Naive thymus-derived CD4-positive, alpha-beta T cell (primary cell): ENCODE measurements at regions not wholly inside any gene's neighbourhood (a gene's known extent, or its start where the extent isn't known, plus 50 kb on each side); places are given as distances from the start of the nearest gene placed in this dataset.

ENCODE experiments used
- ATAC-seq: fragments of 150-1000 bp; cut with Tn5 transposase; 2 replicates; pipeline ENCODE4 v1.10.0; 2021; ENCODE audit warnings: mild to moderate bottlenecking, moderate library complexity
- CTCF ChIA-PET: fragments of 350-600 bp; sonication (Branson Sonifier 250); formaldehyde crosslinking; loops from one replicate; lab custom pipeline; 2021; ENCODE audit warnings: antibody characterized with exemption; lab: Charles Lee
- POLR2A ChIA-PET: fragments of 350-600 bp; sonication (Branson Sonifier 250); formaldehyde crosslinking; loops from one replicate; lab custom pipeline; 2021; ENCODE audit warnings: antibody characterized with exemption, inconsistent platforms; lab: Charles Lee
- DNase-seq, 9 donors: peaks; one replicate each; pipeline versions ENCODE4 v3.0.0 to v3.0.0-alpha.2; 2020 to 2022; ENCODE audit warnings: mixed read lengths in 1 of 9
- H3K27ac ChIP-seq: one replicate; pipeline ENCODE4 v1.7.0; 2013; ENCODE audit warnings: mild to moderate bottlenecking, low read depth, low read length, moderate library complexity
- H3K27me3 ChIP-seq, 2 donors: one replicate each; pipeline ENCODE4 v1.7.0; 2013; ENCODE audit warnings: low read length in 2 of 2, mild to moderate bottlenecking in 2 of 2, moderate library complexity in 2 of 2; ENCODE audit not compliant: control insufficient read depth in 2 of 2, insufficient read depth in 2 of 2
- H3K36me3 ChIP-seq, 3 experiments: 1 replicate in 2 of 3; 2 replicates in 1 of 3; pipeline ENCODE4 v1.7.0; 2013; ENCODE audit warnings: low read length in 3 of 3, mild to moderate bottlenecking in 3 of 3, moderate library complexity in 1 of 3; ENCODE audit not compliant: insufficient read depth in 3 of 3, control insufficient read depth in 2 of 3
- H3K4me1 ChIP-seq, 2 donors: one replicate each; pipeline ENCODE4 v1.7.0; 2013; ENCODE audit warnings: low read length in 2 of 2, mild to moderate bottlenecking in 2 of 2, moderate library complexity in 1 of 2; ENCODE audit not compliant: control insufficient read depth in 2 of 2, insufficient read depth in 2 of 2
- H3K4me3 ChIP-seq: 2 replicates; pipeline ENCODE4 v1.7.0; 2013; ENCODE audit warnings: mild to moderate bottlenecking, low read length
- H3K9me3 ChIP-seq, 3 experiments: 1 replicate in 2 of 3; 2 replicates in 1 of 3; pipeline ENCODE4 v1.7.0; 2013; ENCODE audit warnings: low read length in 3 of 3; ENCODE audit not compliant: control insufficient read depth in 2 of 3
- H3K27ac Mint-ChIP-seq, 9 donors: one replicate each; pipeline ENCODE4 v1.8.0; 2020 to 2022; ENCODE audit warnings: mixed read lengths in 9 of 9, mild to moderate bottlenecking in 8 of 9, moderate library complexity in 5 of 9, inconsistent platforms in 2 of 9
- H3K27me3 Mint-ChIP-seq, 5 donors: one replicate each; pipeline ENCODE4 v1.8.0; 2021 to 2022; ENCODE audit warnings: mixed read lengths in 5 of 5, mild to moderate bottlenecking in 1 of 5
- H3K36me3 Mint-ChIP-seq, 5 donors: one replicate each; pipeline ENCODE4 v1.8.0; 2020 to 2022; ENCODE audit warnings: mixed read lengths in 5 of 5, mild to moderate bottlenecking in 3 of 5, inconsistent platforms in 1 of 5
- H3K4me1 Mint-ChIP-seq, 7 donors: one replicate each; pipeline ENCODE4 v1.8.0; 2020 to 2022; ENCODE audit warnings: mixed read lengths in 7 of 7, mild to moderate bottlenecking in 3 of 7, inconsistent platforms in 1 of 7
- H3K4me3 Mint-ChIP-seq, 10 donors: one replicate each; pipeline ENCODE4 v1.8.0; 2020 to 2022; ENCODE audit warnings: mild to moderate bottlenecking in 10 of 10, mixed read lengths in 10 of 10, moderate library complexity in 6 of 10, inconsistent platforms in 2 of 10
- H3K9me3 Mint-ChIP-seq, 11 donors: one replicate each; pipeline ENCODE4 v1.8.0; 2020 to 2022; ENCODE audit warnings: mixed read lengths in 11 of 11, mild to moderate bottlenecking in 4 of 11, inconsistent platforms in 1 of 11, moderate library complexity in 1 of 11
- intact Hi-C, 2 donors: fragments of 100-400 bp; cut with micrococcal nuclease; formaldehyde crosslinking; loops; one replicate each; pipeline ENCODE4 v1.15.1; 2023

DNA sequence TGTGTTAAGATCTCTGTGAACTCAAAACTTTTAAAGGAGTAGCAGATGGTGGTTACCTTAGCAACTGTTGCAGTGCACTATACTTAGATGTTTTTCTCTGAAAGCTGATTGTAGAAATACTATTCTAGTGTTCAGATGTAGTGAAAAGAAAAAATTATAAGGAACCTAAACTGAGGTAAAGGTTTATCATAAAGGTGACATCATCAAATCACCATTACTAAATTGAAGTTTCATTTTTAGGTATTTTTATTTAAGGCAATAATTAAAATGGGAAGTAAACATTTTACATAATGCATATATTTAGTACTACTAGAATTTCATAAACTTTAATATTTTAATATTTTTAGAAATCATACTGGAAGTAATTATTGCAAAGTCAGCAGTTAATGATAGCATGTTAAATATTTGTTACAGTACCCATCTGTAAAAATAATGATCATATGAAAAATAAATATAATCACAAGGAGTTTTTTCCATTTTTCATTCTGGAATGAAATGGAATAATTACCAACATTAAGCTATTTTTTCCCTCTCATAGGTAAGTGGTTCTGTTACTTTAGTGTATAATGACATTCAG, 141.1 kb upstream of the NAV3 start:
- CTCF ChIA-PET, result interaction anchor here (0.9 kb wide), 1 partner anchor 9 kb away, joined by 3 read pairs; no protein-coding TSS in a partner anchor
- Mint-ChIP-seq H3K4me1 (no peaks in the 10 kb centered on the region), H3K36me3 (no peaks in the 10 kb centered on the region), H3K27ac (no peak overlapping the region), H3K9me3 (peaks cover 0 to 6% (median 2%) of the 10 kb centered on the region in 11 donors), H3K27me3 (no peaks in the 10 kb centered on the region), H3K4me3 (no peak overlapping the region)
- intact Hi-C loops, result loop anchor here in 1 of 2 donors (5.0 kb wide), 1 partner anchor 637 kb away; no protein-coding TSS in a partner anchor
- DNase-seq, result no peak
- Histone ChIP-seq H3K27ac (no peak overlapping the region), H3K36me3 (no peaks in the 10 kb centered on the region), H3K4me1 (no peaks in the 10 kb centered on the region), H3K4me3 (no peak overlapping the region), H3K9me3 (no peaks in the 10 kb centered on the region), H3K27me3 (no peaks in the 10 kb centered on the region)
- no peak for ATAC-seq
- POLR2A ChIA-PET, result no interaction called here

DNA sequence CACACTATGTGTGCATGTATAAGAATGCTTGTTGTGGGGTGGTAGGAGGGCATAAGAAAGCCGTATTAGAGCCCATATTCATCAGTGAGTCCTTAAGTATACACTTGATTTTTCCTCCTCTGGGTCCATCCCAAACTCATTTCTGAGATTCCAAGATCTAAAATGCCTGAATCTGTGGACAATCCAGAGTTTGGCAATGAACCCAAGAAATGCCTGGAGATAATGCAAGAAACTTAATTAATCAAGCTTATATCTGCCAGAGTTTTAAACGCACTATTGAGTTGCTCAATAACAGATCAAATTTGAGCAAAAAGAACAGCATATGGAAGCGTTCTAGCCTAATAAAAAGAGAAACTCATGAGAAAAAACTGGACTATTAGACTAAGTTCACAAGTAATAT, 143.4 kb upstream of the NAV3 start:
- Mint-ChIP-seq H3K4me1 (no peaks in the 10 kb centered on the region), H3K9me3 (peaks cover 0 to 6% (median 0%) of the 10 kb centered on the region in 11 donors), H3K4me3 (no peak overlapping the region), H3K36me3 (no peaks in the 10 kb centered on the region), H3K27ac (no peak overlapping the region), H3K27me3 (no peaks in the 10 kb centered on the region)
- Histone ChIP-seq H3K4me3 (no peak overlapping the region), H3K27me3 (no peaks in the 10 kb centered on the region), H3K27ac (no peak overlapping the region), H3K9me3 (no peaks in the 10 kb centered on the region), H3K4me1 (no peaks in the 10 kb centered on the region), H3K36me3 (no peaks in the 10 kb centered on the region)
- ChIA-PET POLR2A (no interaction called here), CTCF (interaction anchor here (0.6 kb wide), 1 partner anchor 50 kb away, joined by 3 read pairs; no protein-coding TSS in a partner anchor)
- ATAC-seq (no peak), DNase-seq (no peak)
- intact Hi-C loops, result loop anchor here in 1 of 2 donors (5.0 kb wide), 1 partner anchor 635 kb away; no protein-coding TSS in a partner anchor

DNA sequence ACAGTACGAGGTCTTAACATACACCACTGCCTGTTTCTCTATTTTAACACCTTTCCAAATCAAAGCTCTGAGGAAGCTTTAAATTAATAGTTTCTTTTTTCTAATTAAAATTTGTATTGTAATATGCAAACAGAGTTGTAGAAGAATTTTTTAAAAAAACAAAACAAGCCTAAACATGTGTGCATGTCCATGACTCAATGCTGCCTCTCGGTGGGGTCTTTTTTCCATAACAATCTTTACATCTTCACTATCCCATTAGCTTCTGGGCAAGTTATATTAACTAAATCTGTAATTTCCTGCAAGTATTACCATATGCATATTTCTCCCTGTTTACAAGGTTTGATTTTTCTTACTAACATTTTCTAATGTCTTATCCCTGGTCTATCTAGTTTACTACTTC, 143.9 kb upstream of the NAV3 start:
- H3K4me3 ChIP-seq, result no peak overlapping the region
- Mint-ChIP-seq H3K4me1 (no peaks in the 10 kb centered on the region), H3K9me3 (peaks cover 0 to 6% (median 0%) of the 10 kb centered on the region in 11 donors), H3K27me3 (no peaks in the 10 kb centered on the region), H3K36me3 (no peaks in the 10 kb centered on the region), H3K27ac (no peak overlapping the region), H3K4me3 (no peak overlapping the region)
- H3K27me3 ChIP-seq, result no peaks in the 10 kb centered on the region
- ChIA-PET CTCF (interaction anchor here (0.6 kb wide), 1 partner anchor 50 kb away, joined by 3 read pairs; no protein-coding TSS in a partner anchor), POLR2A (interaction anchor here (0.6 kb wide), 1 partner anchor 87 kb away, joined by 3 read pairs; no protein-coding TSS in a partner anchor)
- H3K27ac ChIP-seq, result no peak overlapping the region
- H3K36me3 ChIP-seq, result no peaks in the 10 kb centered on the region
- intact Hi-C loops, result loop anchor here in 1 of 2 donors (5.0 kb wide), 1 partner anchor 634 kb away; no protein-coding TSS in a partner anchor
- ATAC-seq (no peak), DNase-seq (no peak)
- no peaks in the 10 kb centered on the region for H3K9me3 ChIP-seq
- H3K4me1 ChIP-seq, result no peaks in the 10 kb centered on the region

DNA sequence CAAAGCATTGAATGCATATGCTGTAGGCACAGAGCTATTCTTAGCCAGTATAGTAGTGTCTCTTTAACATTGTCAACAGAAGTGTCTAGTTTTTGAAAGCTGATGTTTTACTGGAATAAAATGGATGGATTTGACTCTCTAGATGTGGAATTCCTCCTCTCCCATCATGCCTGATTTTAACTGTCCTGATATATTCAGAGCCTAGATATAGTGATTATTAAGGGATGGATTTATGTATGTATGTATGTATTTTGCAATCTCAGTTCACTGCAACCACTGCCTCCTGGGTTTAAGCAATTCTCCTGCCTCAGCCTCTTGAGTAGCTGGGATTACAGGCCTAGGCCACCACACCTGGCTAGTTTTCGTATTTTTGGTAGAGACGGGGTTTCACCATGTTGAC, 144.8 kb upstream of the NAV3 start:
- no peaks in the 10 kb centered on the region for H3K9me3 ChIP-seq
- H3K36me3 ChIP-seq, result no peaks in the 10 kb centered on the region
- ATAC-seq (no peak), DNase-seq (no peak)
- Mint-ChIP-seq H3K36me3 (no peaks in the 10 kb centered on the region), H3K27ac (no peak overlapping the region), H3K9me3 (peaks cover 0 to 10% (median 2%) of the 10 kb centered on the region in 11 donors), H3K4me1 (no peaks in the 10 kb centered on the region), H3K27me3 (no peaks in the 10 kb centered on the region), H3K4me3 (no peak overlapping the region)
- intact Hi-C loops, result loop anchor here in 1 of 2 donors (5.0 kb wide), 1 partner anchor 634 kb away; no protein-coding TSS in a partner anchor
- H3K4me1 ChIP-seq, result no peaks in the 10 kb centered on the region
- CTCF ChIA-PET, result no interaction called here
- H3K27ac ChIP-seq, result no peak overlapping the region
- H3K27me3 ChIP-seq, result no peaks in the 10 kb centered on the region
- H3K4me3 ChIP-seq, result no peak overlapping the region
- POLR2A ChIA-PET, result no interaction called here

DNA sequence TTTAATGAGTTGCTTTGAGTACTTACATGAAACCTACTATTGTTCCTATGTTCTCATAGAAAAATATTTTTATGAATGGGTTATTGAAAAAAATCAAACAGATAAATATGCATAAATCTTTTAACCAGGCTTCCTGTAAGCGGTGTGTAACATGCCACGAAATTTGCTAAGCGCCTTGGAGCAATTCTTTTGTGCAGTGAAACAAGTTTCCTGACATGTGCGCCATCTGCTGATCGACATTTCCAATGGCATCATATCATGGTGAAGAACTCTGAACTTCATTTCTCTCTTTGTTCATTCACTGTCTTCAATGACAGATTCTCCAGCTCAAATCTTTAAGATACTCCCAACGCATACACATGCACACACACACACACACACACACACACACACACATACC, 145.6 kb upstream of the NAV3 start:
- intact Hi-C loops, result loop anchor here in 1 of 2 donors (5.0 kb wide), 1 partner anchor 633 kb away; no protein-coding TSS in a partner anchor

GRCh38 chr12:77682488-77682887, 148.2 kb upstream of the NAV3 start:
- CTCF ChIA-PET, result no interaction called here

More for the DNA sequence above, 145.6 kb upstream of the NAV3 start:
- no peak overlapping the region for H3K4me3 Mint-ChIP-seq
- H3K27ac Mint-ChIP-seq, result no peak overlapping the region
- H3K36me3 Mint-ChIP-seq, result no peaks in the 10 kb centered on the region
- no peaks in the 10 kb centered on the region for H3K27me3 Mint-ChIP-seq
- Histone ChIP-seq H3K27me3 (no peaks in the 10 kb centered on the region), H3K9me3 (no peaks in the 10 kb centered on the region), H3K4me3 (no peak overlapping the region), H3K36me3 (no peaks in the 10 kb centered on the region), H3K27ac (no peak overlapping the region), H3K4me1 (no peaks in the 10 kb centered on the region)
- POLR2A ChIA-PET, result no interaction called here
- CTCF ChIA-PET, result interaction anchor here (0.6 kb wide), 1 partner anchor 282 kb away, joined by 3 read pairs; no protein-coding TSS in a partner anchor
- ATAC-seq, result no peak
- H3K4me1 Mint-ChIP-seq, result no peaks in the 10 kb centered on the region
- H3K9me3 Mint-ChIP-seq, result peaks cover 0 to 16% (median 2%) of the 10 kb centered on the region in 11 donors
- no peak for DNase-seq

DNA sequence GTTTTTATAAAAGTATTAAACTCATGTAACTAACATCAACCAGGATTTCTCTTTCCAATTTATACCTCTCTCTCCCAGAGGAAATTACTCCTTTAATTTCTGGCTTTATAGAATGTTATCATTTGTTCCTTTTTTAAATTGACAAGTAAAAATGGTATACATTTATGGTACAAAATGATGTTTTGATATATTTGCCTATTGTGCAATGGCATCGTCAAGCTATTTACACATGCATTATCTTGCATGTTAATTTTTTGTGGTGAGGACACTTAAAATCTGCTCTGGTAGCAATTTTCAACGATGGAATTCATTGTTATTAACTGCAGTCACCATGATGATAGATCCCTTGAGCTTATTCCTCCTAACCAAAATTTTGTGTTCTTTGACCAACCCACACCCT, 149.0 kb upstream of the NAV3 start:
- intact Hi-C loops, result no loop called here
- Histone ChIP-seq H3K4me3 (no peak overlapping the region), H3K27me3 (no peaks in the 10 kb centered on the region), H3K4me1 (no peaks in the 10 kb centered on the region), H3K27ac (no peak overlapping the region), H3K9me3 (no peaks in the 10 kb centered on the region), H3K36me3 (no peaks in the 10 kb centered on the region)
- ATAC-seq (no peak), DNase-seq (no peak)
- peaks cover 0 to 21% (median 3%) of the 10 kb centered on the region in 11 donors for H3K9me3 Mint-ChIP-seq
- no peaks in the 10 kb centered on the region for H3K27me3 Mint-ChIP-seq
- H3K36me3 Mint-ChIP-seq, result no peaks in the 10 kb centered on the region
- H3K4me3 Mint-ChIP-seq, result no peak overlapping the region
- POLR2A ChIA-PET, result no interaction called here
- H3K27ac Mint-ChIP-seq, result no peak overlapping the region
- H3K4me1 Mint-ChIP-seq, result no peaks in the 10 kb centered on the region
- CTCF ChIA-PET, result no interaction called here

More at GRCh38 chr12:77682488-77682887, 148.2 kb upstream of the NAV3 start:
- H3K9me3 ChIP-seq, result no peaks in the 10 kb centered on the region
- ATAC-seq (no peak), DNase-seq (no peak)
- H3K4me1 Mint-ChIP-seq, result no peaks in the 10 kb centered on the region
- no peaks in the 10 kb centered on the region for H3K36me3 Mint-ChIP-seq
- H3K27me3 ChIP-seq, result no peaks in the 10 kb centered on the region
- H3K36me3 ChIP-seq, result no peaks in the 10 kb centered on the region
- H3K9me3 Mint-ChIP-seq, result peaks cover 0 to 21% (median 4%) of the 10 kb centered on the region in 11 donors
- no peak overlapping the region for H3K27ac ChIP-seq
- no peaks in the 10 kb centered on the region for H3K27me3 Mint-ChIP-seq
- no peaks in the 10 kb centered on the region for H3K4me1 ChIP-seq
- no peak overlapping the region for H3K4me3 ChIP-seq
- POLR2A ChIA-PET, result no interaction called here
- no peak overlapping the region for H3K4me3 Mint-ChIP-seq
- intact Hi-C loops, result no loop called here
- H3K27ac Mint-ChIP-seq, result no peak overlapping the region
